K562 (cell line): ENCODE measurements at regions not wholly inside any gene's neighbourhood (a gene's known extent, or its start where the extent isn't known, plus 50 kb on each side); places are given as distances from the start of the nearest gene placed in this dataset.

Experiments used
- CREB3 ChIP-seq: fragments of 450-650 bp; conservative IDR thresholded peaks from 2 replicates; pipeline ENCODE4 v1.6.1; 2016; ENCODE audit warnings: missing genetic modification characterization, low read depth, mild to moderate bottlenecking, missing compliant biosample characterization, moderate library complexity
- GTF3C2 ChIP-seq: IDR thresholded peaks from 3 replicates; pipeline ENCODE4 v1.6.1; 2011; ENCODE audit warnings: borderline replicate concordance, mild to moderate bottlenecking, moderate library complexity; ENCODE audit not compliant: insufficient read length; ENCODE audit errors: extremely low read depth
- HDAC6 ChIP-seq: IDR thresholded peaks from 2 replicates; pipeline ENCODE4 v1.6.1; 2012; ENCODE audit warnings: low read depth, mild to moderate bottlenecking, control low read depth, inconsistent platforms, low read length, moderate library complexity
- HDAC8 ChIP-seq: fragments of 450-650 bp; IDR thresholded peaks from 2 replicates; pipeline ENCODE4 v1.6.1; 2016; ENCODE audit warnings: mild to moderate bottlenecking, missing genetic modification characterization, moderate library complexity, missing compliant biosample characterization
- KLF6 ChIP-seq: fragments of 250-450 bp; sonication (Bioruptor Pico); IDR thresholded peaks from 2 replicates; pipeline ENCODE4 v1.4.0; 2020; ENCODE audit warnings: mild to moderate bottlenecking, moderate library complexity, borderline replicate concordance
- MAFF ChIP-seq: IDR thresholded peaks from 2 replicates; pipeline ENCODE4 v1.6.1; 2012; ENCODE audit warnings: low read length, improper control_type of control experiment
- PHF8 ChIP-seq: fragments of 200-600 bp; sonication (generic); IDR thresholded peaks from 2 replicates; pipeline ENCODE4 v1.6.1; 2012; ENCODE audit warnings: mixed run types, mild to moderate bottlenecking, inconsistent platforms, low read length, moderate library complexity, borderline replicate concordance
- RBFOX2 ChIP-seq: fragments of 200-400 bp; formaldehyde crosslinking; IDR thresholded peaks from 2 replicates; pipeline ENCODE4 v1.6.1; 2017; ENCODE audit warnings: low read depth, mild to moderate bottlenecking, low read length, moderate library complexity
- ZNF124 ChIP-seq: sonication (generic); formaldehyde crosslinking; IDR thresholded peaks from 2 replicates; pipeline ENCODE4 v1.8.1; 2022; ENCODE audit warnings: missing genetic modification reagents
- TF ChIP-seq, protein P1 (sequence below): fragments of 250-450 bp; sonication (Bioruptor Pico); IDR thresholded peaks from 2 replicates; pipeline ENCODE4 v1.4.0; 2020; ENCODE audit warnings: mild to moderate bottlenecking, moderate library complexity

DNA sequence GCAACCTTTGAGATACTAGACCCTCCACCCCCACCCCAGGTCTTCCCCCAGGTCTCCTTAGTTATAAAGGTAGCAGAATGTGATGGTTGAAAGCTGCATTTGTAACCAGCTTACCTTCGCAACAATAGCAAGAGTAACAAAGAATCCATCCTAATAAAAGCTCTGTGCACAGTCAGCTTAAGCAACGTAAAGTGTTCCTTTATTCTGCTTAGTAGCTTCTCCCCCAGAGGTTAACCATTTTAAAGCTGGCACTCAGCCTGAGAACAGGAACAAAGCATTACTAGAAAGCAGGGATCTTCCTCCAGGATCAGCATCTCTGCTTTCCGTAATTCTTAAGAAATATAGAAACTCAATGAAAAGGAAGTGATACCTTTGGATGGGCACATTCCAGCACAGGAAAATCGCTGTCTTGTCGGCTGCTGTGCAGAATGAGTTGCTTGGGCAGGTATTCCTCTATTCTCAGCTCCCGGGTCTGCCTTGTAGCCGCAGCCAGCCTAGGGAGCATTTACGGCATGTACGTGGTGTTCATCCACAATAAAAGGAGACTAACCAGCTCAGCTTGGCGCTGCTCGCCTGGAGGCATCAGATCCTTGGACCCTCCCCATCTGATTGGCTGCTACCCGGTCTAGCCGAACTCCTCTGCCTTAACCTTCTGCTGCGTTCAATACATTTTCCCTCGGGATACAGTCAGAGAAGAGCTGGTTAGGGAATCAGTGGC, 113.0 kb upstream of the TLR3 start (continued):
- TF ChIP-seq, protein P1, sequence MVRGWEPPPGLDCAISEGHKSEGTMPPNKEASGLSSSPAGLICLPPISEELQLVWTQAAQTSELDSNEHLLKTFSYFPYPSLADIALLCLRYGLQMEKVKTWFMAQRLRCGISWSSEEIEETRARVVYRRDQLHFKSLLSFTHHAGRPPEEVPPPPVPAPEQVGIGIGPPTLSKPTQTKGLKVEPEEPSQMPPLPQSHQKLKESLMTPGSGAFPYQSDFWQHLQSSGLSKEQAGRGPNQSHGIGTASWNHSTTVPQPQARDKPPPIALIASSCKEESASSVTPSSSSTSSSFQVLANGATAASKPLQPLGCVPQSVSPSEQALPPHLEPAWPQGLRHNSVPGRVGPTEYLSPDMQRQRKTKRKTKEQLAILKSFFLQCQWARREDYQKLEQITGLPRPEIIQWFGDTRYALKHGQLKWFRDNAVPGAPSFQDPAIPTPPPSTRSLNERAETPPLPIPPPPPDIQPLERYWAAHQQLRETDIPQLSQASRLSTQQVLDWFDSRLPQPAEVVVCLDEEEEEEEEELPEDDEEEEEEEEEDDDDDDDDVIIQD (CRISPR knock-in tag), result no peak
- TF ChIP-seq HDAC8 (tag) (no peak), PHF8 (no peak), MAFF (no peak), GTF3C2 (no peak), RBFOX2 (no peak), HDAC6 (no peak), ZNF124 (no peak), KLF6 (CRISPR knock-in tag) (no peak), CREB3 (tag) (no peak)
